ENCODE measurements at regions not wholly inside any gene's neighbourhood (a gene's known extent, or its start where the extent isn't known, plus 50 kb on each side); places are given as distances from the start of the nearest gene placed in this dataset.

DNA sequence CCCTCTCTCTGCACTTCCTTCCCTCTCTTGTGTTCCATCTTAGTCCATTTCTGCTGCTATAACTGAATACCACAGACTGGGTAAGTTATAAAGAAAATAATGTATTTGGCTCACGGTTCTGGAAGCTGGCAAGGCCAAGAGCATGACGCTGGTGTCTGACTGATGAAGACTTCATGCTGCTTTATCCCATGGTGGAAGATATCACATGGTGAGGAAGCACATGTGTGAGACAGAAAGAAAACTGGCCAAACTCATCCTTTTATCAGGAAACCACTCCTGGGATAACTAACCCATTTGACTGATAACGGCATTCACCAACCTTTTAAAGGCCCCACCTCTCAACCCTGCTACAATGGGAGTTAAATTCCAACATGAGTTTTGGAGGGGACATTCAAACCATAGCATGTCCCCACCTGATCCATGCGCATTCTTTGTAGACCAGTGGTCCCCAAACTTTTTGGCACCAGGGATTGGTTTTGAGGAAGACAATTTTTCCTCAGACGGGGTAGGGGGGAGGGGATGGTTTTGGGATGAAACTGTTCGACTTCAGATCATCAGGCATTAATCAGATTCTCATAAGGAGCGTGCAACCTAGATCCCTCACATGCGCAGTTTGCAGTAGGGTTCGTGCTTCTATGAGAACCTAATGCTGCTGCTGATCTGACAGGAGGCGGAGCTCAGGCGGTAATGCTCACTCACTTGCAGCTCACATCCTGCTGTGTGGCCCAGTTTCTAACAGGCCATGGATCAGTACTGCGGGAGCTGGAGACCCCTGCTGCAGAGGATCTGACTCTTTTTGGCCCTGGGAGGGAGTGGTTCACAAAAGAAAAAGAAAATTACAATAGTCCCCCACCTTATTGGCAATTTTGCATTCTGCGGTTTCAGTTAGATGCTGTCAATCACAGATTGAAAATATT, 61.6 kb upstream of the SMOX start:
- DNase-seq (ENCODE audit: low read depth): no peak
- TF ChIP-seq, protein P1, sequence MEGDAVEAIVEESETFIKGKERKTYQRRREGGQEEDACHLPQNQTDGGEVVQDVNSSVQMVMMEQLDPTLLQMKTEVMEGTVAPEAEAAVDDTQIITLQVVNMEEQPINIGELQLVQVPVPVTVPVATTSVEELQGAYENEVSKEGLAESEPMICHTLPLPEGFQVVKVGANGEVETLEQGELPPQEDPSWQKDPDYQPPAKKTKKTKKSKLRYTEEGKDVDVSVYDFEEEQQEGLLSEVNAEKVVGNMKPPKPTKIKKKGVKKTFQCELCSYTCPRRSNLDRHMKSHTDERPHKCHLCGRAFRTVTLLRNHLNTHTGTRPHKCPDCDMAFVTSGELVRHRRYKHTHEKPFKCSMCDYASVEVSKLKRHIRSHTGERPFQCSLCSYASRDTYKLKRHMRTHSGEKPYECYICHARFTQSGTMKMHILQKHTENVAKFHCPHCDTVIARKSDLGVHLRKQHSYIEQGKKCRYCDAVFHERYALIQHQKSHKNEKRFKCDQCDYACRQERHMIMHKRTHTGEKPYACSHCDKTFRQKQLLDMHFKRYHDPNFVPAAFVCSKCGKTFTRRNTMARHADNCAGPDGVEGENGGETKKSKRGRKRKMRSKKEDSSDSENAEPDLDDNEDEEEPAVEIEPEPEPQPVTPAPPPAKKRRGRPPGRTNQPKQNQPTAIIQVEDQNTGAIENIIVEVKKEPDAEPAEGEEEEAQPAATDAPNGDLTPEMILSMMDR (conservative IDR thresholded peaks at IDR 0.05; ENCODE audit: low read depth, low read length): no peak
- no peak overlapping the region for H3K4me3 ChIP-seq (ENCODE audit: low read length)

DNA sequence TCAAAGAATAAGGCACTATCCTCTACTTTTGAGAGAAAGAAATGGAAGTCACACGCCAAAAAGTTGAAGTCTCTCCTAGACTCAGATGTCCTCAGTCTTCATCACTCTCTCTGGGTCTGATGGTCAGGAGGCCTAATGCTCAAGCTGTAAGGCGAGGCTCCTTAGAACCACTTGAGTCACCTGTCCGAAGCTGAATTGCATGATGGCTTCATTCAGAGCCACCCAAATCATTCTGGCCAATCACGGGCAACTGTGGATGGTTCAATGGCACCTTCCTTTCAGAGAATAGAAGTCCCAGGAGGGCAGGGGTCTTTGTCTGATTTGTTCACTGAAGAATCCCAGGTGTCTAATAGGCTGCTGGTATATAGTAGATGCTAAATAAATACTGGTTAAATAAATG, 63.9 kb upstream of the SMOX start:
- no peak for DNase-seq (ENCODE audit: low read depth)
- no peak overlapping the region for H3K4me3 ChIP-seq (ENCODE audit: low read length)

DNA sequence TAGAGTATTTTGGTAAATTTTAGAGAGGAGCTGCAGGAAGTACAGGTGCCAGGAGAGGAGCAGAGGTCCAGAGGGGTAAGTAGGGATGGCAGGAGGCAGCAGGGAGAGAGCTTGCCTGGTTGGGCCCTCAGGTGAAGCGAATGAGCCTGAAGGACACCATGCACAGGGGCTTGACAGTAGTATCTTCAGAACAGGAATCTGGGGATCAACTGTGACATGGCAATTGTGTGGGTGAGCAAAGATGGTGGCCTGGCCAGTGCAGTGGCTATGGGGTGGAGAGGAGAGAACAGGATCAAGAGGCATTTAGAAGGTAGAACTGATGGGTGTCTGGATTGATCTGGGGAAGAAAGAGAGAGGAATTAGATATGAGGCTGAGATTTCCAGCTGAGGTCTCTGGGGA, 64.5 kb upstream of the SMOX start:
- no peak overlapping the region for H3K4me3 ChIP-seq (ENCODE audit: low read length)
- DNase-seq (ENCODE audit: low read depth): no peak
- TF ChIP-seq, protein P1 (conservative IDR thresholded peaks at IDR 0.05; ENCODE audit: low read depth, low read length): no peak

More for the DNA sequence above, 63.9 kb upstream of the SMOX start:
- TF ChIP-seq, protein P1 (conservative IDR thresholded peaks at IDR 0.05; ENCODE audit: low read depth, low read length): no peak

DNA sequence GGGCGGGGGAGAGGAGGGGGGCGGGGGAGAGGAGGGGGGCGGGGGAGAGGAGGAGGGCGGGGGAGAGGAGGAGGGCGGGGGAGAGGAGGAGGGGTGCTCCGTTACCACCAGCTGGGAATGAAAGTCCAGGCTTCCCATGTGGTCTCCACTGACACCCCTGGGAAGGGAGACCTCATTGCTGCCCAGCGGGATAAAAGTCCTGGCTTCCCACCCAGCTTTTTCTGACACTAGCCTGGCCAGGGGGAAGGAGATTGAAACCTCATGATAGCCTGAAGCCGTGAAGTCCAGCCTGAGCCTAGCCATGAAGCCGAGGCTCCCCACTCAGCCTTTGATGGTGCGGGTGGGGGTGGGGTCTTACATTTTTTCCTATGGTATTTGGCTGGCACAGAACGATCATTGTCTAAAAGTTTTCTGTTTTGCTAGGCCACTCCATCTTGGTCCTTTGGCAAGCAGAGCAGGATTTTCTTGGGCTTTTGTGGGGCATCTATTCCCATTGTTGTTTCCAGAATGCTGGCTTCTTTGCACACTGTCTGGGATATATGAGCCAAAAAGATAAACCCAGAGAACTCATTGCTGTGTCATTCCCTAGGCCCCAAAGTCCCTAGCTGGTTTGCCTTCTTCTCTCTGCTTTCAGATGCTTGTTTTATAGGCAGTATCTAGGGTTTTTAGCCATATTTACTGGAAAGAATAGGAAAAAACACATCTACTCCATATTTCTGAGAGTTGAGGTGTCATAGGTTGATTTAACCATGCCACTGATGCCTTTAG, 65.3 kb upstream of the SMOX start:
- TF ChIP-seq, protein P1 (conservative IDR thresholded peaks at IDR 0.05; ENCODE audit: low read depth, low read length): no peak
- no peak for DNase-seq (ENCODE audit: low read depth)
- H3K4me3 ChIP-seq (ENCODE audit: low read length): no peak overlapping the region

DNA sequence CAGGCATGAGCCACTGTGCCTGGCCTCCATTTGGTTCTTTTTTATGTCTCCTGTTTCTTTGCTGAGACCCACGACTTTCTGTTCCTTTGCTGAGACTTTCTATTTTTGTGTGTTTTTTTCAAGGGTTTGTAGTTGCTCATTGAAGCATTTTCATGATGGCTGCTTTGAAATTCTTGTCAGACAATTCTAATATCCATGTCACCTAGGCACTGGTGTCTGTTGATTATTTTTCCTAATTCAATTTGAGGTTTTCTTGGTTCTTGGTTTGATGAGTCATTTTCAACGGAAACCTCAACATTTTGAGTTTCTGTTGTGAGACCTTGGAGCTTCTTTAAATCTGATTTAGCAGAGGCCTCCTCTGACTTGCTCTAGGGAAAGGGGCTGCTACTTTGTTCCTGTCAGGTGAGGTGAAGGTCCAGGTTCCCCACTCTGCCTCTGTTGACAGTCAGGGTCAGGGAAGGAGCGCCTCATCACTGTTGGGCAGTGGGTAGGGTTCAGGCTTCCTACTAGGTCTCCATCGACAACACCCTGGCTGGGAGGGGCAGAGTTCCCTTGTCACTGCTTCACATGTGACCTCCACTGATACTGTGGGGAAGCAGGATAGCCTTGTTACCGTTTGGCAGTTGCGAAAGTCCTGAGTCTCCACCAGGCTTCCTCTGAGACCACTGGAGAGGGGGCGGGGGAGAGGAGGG, 66.1 kb upstream of the SMOX start:
- H3K4me3 ChIP-seq (ENCODE audit: low read length): no peak overlapping the region
- DNase-seq (ENCODE audit: low read depth): no peak
- TF ChIP-seq, protein P1 (conservative IDR thresholded peaks at IDR 0.05; ENCODE audit: low read depth, low read length): no peak

DNA sequence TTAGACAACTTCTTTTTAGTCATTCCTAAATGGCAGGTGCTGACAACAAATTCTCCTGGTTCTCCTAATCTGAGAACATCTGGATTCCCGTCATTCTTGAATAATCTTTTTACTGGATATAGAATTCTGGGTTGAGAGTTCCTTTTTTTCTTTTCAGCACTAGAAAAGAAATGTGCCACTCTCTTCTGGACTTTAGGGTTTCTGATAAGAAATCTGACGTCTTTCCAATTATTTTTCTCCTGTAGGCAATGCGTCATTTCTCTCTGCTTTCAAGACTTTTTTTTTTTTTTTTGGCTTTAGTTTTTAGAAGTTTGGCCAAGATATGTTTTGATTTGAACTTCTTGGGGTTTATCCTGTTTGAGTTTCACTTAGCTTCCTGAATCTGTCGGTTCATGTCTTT, 66.1 kb upstream of the RNF24 start:
- TF ChIP-seq, protein P1 (conservative IDR thresholded peaks at IDR 0.05; ENCODE audit: low read depth, low read length): no peak
- no peak overlapping the region for H3K4me3 ChIP-seq (ENCODE audit: low read length)
- DNase-seq (ENCODE audit: low read depth): no peak

All from retinal pigment epithelial cell (primary cell).